NCI-H82 treated with DMSO at 0.1 percent for 48 hours (cell line): ENCODE measurements at regions not wholly inside any gene's neighbourhood (a gene's known extent, or its start where the extent isn't known, plus 50 kb on each side); places are given as distances from the start of the nearest gene placed in this dataset.
"Not testable (repeated sequence)": the region's sequence is repeated elsewhere in the genome, so short reads cannot be mapped to it uniquely, and the experiment has no call there.

Source experiments
- DNase-seq: peaks from one replicate; lab custom pipeline; 2025; ENCODE audit not compliant: unreplicated experiment; lab: John Stamatoyannopoulos, UW

- no peak for DNase-seq
Observed at GRCh38 chr4:10281996-10282395, 165.4 kb upstream of the WDR1 start.

DNA sequence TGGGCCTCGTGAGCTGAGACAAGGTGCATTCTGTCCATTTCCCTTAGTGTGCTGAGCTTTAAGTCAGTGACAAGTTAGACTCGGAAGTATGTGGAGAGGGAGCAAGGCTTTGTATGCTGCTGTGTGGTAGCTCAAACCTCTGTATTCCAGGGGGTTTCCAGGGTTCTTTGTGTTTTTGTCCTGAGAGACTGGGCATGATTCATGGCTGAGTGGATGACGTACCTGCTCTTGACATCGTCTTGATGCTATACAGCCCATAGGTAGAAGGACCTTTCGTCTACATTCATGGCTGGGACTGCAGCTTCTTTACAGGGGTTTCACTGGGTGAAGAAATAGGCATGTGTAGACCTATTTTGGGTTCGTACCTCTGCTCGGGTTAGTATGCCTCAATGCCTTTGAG is 162.7 kb upstream of the WDR1 start:
- no peak for DNase-seq

DNA sequence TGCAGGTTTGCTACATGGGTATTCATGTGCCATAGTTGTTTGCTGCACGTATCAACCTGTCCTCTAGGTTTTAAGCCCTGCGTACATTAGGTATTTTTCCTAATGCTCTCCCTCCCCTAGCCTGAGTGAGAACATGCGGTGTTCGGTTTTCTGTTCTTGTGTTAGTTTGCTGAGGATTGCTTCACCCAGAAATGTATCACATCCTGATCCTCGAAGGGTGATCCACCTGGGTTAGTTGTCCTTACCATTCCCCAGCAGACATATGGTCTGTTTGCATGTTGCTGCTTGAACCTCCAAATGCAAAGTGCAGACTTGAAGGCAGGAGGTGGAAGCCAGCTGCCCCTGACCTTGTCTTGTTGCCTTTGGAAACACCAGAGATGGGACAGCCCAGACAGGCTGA is 161.5 kb upstream of the WDR1 start:
- DNase-seq = no peak

GRCh38 chr4:10276152-10276551 is 159.6 kb upstream of the WDR1 start:
- no peak for DNase-seq

DNA sequence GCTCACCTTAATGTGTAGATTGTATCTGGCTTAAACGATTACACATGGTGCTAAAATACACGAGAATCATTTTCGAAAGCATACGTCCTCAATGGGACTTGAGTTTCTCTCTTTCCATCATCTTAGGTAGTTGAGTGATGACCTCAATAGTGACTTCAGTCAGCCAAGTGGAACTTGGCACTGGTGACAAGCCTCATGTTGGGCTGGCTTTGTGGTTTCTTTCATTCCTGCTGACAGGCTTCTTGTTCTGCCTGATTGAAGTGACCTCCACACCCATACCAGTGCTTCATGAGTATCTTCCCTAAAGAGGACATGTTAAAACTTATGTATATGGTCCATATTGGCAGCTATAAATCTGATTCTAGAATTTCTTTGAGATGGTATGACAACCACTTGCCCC is 159.1 kb upstream of the WDR1 start:
- no peak for DNase-seq

DNA sequence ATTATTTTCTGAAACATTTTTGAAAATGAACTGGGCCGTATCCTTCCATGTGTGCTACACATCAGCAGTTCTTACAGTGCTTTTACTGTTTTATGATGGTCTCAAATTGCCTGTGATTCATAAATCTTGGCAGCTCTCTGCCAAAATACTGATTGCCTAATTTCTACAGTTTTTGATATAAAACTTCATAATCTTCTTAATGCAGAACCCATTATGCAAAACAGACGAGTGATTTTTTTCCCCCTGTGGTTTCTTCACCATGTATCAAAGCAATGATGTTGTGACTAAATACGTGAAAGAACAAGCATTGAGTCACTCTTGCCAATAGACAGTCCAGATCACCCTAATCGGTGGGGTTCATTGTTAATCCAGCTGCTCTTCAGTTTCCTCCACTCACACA is 156.4 kb upstream of the WDR1 start:
- no peak for DNase-seq

DNA sequence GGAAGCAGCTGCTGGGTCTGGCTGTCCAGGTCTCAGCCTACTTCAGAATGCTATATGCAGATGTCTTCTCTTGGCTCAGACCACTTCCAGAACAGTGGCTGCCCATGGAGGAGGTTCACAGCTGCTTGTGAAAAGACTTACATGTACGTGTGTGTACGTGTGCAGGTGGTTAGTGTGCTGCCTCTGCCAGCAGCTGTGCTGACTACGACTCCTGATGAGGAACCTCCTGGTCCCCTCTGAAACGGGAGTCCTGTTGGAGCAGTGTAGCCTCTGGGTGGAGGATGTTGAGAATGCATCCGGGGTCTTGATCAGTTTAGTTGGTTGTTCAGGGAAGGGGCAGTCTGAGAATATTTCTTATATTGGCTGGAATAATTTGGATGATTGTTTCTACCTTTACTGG is 155.9 kb upstream of the WDR1 start:
- no peak for DNase-seq

DNA sequence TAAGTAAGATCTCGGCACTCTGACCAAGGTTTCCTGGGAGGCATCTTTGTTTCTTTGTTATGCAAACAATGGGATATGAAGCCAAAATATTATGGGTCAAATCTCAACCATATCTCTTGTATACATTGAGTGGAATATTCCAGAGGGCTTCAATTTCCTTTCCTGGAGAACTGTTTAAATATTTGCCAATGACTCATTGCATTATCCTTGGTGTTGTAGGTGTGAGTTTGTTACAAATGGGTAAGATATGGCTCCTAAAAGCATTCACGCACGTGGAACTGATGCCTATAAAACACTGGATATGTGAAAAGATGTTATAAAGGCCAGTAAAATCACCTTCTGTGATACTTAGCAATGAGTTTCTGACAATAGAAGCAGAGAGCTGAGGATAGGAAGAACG is 150.5 kb upstream of the WDR1 start:
- no peak for DNase-seq

GRCh38 chr4:10260777-10261176 is 144.2 kb upstream of the WDR1 start:
- DNase-seq = no peak

DNA sequence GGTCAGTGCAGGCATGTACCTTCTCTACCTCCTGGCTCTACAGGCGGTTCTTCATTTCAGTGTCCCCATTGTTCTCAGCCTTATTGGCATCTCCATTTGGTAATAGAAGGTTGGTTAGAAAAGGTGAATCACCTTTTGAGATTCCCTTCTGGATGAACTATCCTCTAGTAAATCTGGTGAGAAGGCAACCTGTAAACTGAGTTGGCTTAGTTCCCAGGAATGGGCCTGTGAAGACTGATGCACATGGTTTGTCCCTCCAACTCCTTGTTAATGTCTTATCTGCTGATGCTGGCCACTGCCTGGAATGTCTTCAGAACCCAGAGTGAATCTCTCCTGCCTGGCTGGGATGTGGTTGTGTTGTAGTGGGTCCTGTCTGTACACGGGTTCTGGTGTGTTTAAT is 143.4 kb upstream of the WDR1 start:
- no peak for DNase-seq

GRCh38 chr4:10256203-10256602 is 139.6 kb upstream of the WDR1 start:
- DNase-seq = no peak

- DNase-seq = no peak
Observed at GRCh38 chr4:10253765-10254164, 137.2 kb upstream of the WDR1 start.

DNA sequence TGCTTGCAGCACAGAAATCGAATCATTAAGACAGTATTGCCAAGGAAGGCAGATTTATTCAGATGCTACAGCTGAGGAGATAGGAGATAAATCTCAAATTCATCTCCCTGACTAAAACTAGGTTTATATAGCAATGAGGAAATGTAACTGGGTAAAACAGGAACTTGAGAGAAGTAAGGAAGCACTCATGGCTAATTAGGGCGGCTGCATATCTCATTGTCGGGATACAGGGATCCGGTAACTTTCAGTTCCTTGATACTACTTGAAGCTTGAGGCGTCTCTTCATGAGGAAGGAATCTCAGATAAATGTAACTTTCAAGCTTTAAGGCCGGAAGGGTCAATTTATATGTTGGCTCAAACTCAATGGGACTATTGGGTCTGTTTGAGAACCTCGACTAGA is 129.2 kb upstream of the WDR1 start:
- DNase-seq = no peak

DNA sequence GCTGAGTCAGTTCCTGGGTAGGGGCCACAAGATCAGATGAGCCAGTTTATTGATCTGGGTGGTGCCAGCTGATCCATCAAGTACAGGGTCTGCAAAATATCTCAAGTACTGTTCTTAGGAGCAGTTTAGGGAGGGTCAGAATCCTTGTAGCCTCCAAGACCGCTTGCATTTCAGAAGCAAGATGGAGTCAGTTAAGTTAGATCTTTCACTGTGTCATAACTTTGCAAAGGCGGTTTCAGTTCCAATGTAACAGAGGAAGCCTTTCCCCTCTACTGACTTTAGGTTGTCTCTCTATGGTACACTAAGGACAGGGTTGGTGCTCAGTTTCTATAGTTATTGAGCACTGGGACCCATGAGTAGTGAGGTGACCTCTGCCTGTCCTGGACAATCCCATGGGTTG is 127.3 kb upstream of the WDR1 start:
- DNase-seq = no peak

DNA sequence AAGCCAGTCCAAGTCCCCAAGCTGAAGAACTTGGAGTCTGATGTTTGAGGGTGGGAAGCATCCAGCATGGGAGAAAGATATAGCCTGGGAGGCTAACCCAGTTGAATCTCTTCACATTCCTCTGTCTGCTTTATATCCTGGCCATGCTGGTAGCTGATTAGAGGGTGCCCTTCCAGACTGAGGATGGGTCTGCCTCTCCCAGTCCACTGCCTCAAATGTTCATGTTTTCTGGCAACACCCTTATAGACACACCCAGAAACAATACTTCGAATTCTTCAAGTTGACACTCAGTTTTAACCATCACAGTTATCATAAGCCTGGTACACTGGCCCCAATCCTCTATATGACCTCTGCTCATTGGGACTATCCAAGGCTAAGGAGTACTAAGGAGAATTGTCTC is 124.1 kb upstream of the WDR1 start:
- DNase-seq = no peak

- DNase-seq = no peak
Observed at GRCh38 chr4:10239982-10240654, 123.5 kb upstream of the WDR1 start.

DNA sequence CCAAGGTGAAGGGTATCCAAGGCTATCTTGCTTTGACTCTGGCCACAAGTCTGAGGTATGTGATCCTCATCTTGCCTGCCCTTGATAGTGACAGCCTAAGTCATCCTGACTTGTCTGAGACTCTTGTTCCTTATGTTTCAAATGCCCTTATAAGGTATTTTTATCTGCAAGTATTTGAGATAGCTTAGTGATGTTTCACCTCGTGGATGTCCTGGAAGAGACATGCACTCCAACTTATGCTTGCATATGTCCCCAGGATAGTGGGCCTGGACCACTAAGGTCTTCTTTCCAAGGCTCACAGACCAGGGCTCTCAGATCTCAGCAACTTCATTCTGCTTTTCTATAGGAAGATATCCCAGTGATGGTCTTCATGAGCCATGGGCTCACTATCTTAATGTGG is 120.5 kb upstream of the WDR1 start:
- DNase-seq = no peak

DNA sequence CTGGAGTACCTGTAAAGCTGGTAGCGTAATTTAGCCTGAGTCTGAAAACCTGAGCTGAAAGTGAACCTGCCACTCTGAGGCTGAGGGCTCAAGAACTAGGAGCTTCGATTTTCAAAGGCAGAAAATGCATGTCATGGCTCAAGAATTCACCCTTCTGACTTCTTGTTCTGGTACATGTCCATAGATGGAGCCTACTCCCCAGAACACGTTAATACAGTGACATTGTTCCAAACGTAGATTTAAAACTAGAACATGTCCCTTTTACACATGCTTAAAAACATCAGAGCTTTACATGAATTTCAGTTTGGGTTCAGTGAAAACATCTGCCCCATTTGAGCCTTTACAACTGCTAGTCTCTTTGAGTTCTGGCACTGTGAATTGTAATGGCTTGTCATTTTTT is 115.5 kb upstream of the WDR1 start:
- DNase-seq = no peak

DNA sequence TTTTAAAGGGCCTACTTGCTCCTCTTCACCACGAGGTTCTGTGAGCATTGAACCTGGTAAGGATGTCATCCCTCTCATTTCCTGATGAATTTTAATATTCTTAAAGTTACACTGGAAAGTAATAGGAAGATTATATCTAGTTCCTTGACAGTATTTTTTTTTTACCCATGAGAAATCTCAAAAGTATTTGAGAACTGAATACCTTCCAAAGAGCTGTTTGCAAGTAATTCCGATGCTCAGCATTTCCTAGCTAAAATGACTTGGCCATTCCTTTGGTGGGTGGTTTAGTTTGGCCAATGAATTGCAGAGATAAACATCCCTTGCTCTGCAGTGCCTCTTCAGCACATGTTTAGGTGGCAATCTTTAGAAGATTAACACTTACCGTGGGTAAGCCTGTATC is 110.2 kb upstream of the WDR1 start:
- no peak for DNase-seq

- no peak for DNase-seq
Observed at GRCh38 chr4:10225096-10225495, 108.5 kb upstream of the WDR1 start.

DNA sequence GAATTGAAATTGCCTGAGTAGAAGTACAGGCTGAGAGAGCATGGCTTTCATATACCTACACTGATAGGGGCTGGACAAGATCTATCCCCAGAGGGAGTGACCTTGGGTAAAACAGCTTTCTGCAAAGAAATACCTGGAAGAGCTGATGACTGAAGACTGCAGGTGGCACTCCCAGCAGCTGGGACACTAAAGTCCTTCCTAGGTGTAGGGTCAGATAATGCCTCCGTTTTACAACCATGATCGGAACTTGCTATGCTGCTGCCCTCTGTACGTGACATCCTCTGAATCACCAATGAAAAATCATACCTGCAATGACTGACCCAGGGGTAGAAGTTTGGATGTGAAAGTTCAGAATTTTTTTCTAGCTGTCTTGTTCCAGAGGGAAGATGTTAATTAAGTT is 107.2 kb upstream of the WDR1 start:
- DNase-seq = no peak

DNA sequence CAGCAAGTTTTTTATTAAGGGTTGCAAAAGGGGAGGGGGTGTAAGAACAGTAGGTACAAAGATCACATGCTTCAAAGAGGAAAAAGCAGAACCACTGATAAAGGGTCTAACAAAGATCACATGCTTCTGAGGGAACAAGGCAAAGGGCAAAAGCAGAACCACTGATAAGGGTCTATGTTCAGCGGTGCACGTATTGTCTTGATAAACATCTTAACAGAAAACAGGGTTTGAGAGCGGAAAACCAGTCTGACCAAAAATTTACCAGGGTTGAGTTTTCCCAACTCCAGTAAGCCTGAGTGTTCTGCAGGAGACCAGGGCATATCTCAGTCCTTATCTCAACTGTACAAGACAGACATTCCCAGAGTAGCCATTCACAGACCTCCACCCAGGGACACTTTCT is 96.9 kb upstream of the WDR1 start:
- DNase-seq = not testable (repeated sequence)

DNA sequence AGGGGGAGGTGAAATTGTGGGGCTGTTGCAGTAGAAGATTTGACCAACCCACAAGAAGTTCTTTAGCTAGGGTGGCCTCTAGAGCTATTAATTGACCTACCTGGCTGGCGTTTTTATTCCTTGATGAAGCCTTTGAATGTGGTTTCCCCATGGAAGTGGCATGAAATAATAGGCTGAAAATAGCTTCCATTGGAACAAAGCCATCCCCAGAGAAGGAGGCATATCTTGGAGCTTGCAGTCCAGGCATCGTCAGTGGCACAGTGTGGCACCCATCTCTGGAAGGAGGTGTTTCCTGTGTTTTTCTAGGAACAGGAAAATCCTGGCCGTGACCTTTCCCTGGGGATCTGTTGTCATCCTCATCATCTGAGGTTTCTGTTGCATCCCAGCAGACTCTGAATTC is 96.3 kb upstream of the WDR1 start:
- DNase-seq = no peak

- DNase-seq = no peak
Observed at GRCh38 chr4:10212400-10212799, 95.8 kb upstream of the WDR1 start.
